Common myeloid progenitor, CD34-positive (primary cell): ENCODE measurements at regions not wholly inside any gene's neighbourhood (a gene's known extent, or its start where the extent isn't known, plus 50 kb on each side); places are given as distances from the start of the nearest gene placed in this dataset.
"Not testable (repeated sequence)": the region's sequence is repeated elsewhere in the genome, so short reads cannot be mapped to it uniquely, and the experiment has no call there.

Experiments
- CTCF ChIA-PET: fragments of 350-600 bp; sonication (Branson Sonifier 250); formaldehyde crosslinking; loops from one replicate; lab custom pipeline; 2021; ENCODE audit warnings: antibody characterized with exemption; lab: Charles Lee
- POLR2A ChIA-PET: fragments of 350-600 bp; sonication (Branson Sonifier 250); formaldehyde crosslinking; loops from one replicate; lab custom pipeline; 2021; ENCODE audit warnings: antibody characterized with exemption; lab: Charles Lee
- DNase-seq, 3 donors: peaks; one replicate each; pipeline versions ENCODE4 v3.0.0 to v3.0.0-alpha.2; 2013
- H3K27ac ChIP-seq, 2 experiments: 1 replicate in 1 of 2; 2 replicates in 1 of 2; pipeline ENCODE4 v1.7.0; 2013; ENCODE audit warnings: inconsistent platforms in 2 of 2, low read length in 2 of 2, mild to moderate bottlenecking in 2 of 2, low read depth in 1 of 2, moderate library complexity in 1 of 2; ENCODE audit not compliant: severe bottlenecking in 2 of 2, insufficient read depth in 1 of 2, poor library complexity in 1 of 2
- H3K27me3 ChIP-seq, 5 experiments: replicated peaks in 2 of 5; 1 replicate in 3 of 5; 2 replicates in 2 of 5; pipeline versions ENCODE4 v1.6.1 to v1.7.0; 2013; ENCODE audit warnings: low read length in 4 of 5, mild to moderate bottlenecking in 2 of 5, moderate library complexity in 2 of 5, inconsistent platforms in 1 of 5; ENCODE audit not compliant: insufficient read depth in 5 of 5, control insufficient read depth in 4 of 5
- H3K36me3 ChIP-seq, 4 experiments: 1 replicate in 2 of 4; 2 replicates in 2 of 4; pipeline versions ENCODE4 v1.6.1 to v1.7.0; 2013; ENCODE audit warnings: low read length in 3 of 4, control low read depth in 1 of 4, mild to moderate bottlenecking in 1 of 4; ENCODE audit not compliant: control insufficient read depth in 4 of 4, insufficient read depth in 4 of 4
- H3K4me1 ChIP-seq, 4 experiments: 1 replicate in 3 of 4; 2 replicates in 1 of 4; pipeline versions ENCODE4 v1.6.1 to v1.7.1; 2013; ENCODE audit warnings: low read length in 3 of 4, mild to moderate bottlenecking in 3 of 4, control low read depth in 1 of 4, inconsistent platforms in 1 of 4, moderate library complexity in 1 of 4; ENCODE audit not compliant: control insufficient read depth in 4 of 4, insufficient read depth in 4 of 4; ENCODE audit errors: control extremely low read depth in 1 of 4
- H3K4me3 ChIP-seq, 7 experiments: 1 replicate in 4 of 7; 2 replicates in 3 of 7; pipeline versions ENCODE4 v1.5.1 to v1.7.0; 2013; ENCODE audit warnings: mild to moderate bottlenecking in 7 of 7, low read length in 6 of 7, moderate library complexity in 6 of 7, inconsistent platforms in 2 of 7, low read depth in 2 of 7, control low read depth in 1 of 7; ENCODE audit not compliant: insufficient read depth in 4 of 7, control insufficient read depth in 1 of 7; ENCODE audit errors: extremely low read depth in 1 of 7
- H3K9me3 ChIP-seq, 5 experiments: 1 replicate in 4 of 5; 2 replicates in 1 of 5; pipeline versions ENCODE4 v1.6.1 to v1.7.1; 2013; ENCODE audit warnings: low read length in 4 of 5, mild to moderate bottlenecking in 2 of 5, inconsistent platforms in 1 of 5, low read depth in 1 of 5, moderate library complexity in 1 of 5; ENCODE audit not compliant: control insufficient read depth in 4 of 5, insufficient read depth in 2 of 5; ENCODE audit errors: control extremely low read depth in 1 of 5
- WGBS: methylation state at CpG from one replicate; pipeline ENCODE4 v1.1.5; 2013; ENCODE audit not compliant: insufficient coverage; 5-methylcytosine and 5-hydroxymethylcytosine counted together

GRCh38 chr7:110417611-110418010 is 673.3 kb upstream of the LRRN3 start:
- WGBS = 100% methylated on average over 1 of the region's 2 CpGs
- no peaks in the 10 kb centered on the region for H3K27me3 ChIP-seq
- H3K4me1 ChIP-seq = no peaks in the 10 kb centered on the region
- H3K36me3 ChIP-seq = no peaks in the 10 kb centered on the region
- CTCF ChIA-PET = no interaction called here
- DNase-seq = no peak
- no peak overlapping the region for H3K27ac ChIP-seq
- no peak overlapping the region for H3K4me3 ChIP-seq
- POLR2A ChIA-PET = no interaction called here
- H3K9me3 ChIP-seq = no peaks in the 10 kb centered on the region

GRCh38 chr7:110418659-110419280 is 672.2 kb upstream of the LRRN3 start:
- H3K4me1 ChIP-seq = no peaks in the 10 kb centered on the region
- H3K4me3 ChIP-seq = no peak overlapping the region
- H3K9me3 ChIP-seq = no peaks in the 10 kb centered on the region
- ChIA-PET CTCF (no interaction called here), POLR2A (no interaction called here)
- 100% methylated on average over 1 of the region's 2 CpGs for WGBS
- H3K36me3 ChIP-seq = no peaks in the 10 kb centered on the region
- H3K27me3 ChIP-seq = no peaks in the 10 kb centered on the region
- H3K27ac ChIP-seq = no peak overlapping the region
- DNase-seq = no peak

GRCh38 chr7:110420788-110421187 is 670.1 kb upstream of the LRRN3 start:
- CTCF ChIA-PET = no interaction called here

GRCh38 chr7:110421490-110422241 is 669.3 kb upstream of the LRRN3 start:
- WGBS = no CpG with 5 or more reads among the region's 5 CpGs
- POLR2A ChIA-PET = no interaction called here

More at GRCh38 chr7:110420788-110421187, 670.1 kb upstream of the LRRN3 start:
- POLR2A ChIA-PET = no interaction called here
- Histone ChIP-seq H3K36me3 (no peaks in the 10 kb centered on the region), H3K27ac (no peak overlapping the region), H3K4me1 (no peaks in the 10 kb centered on the region), H3K4me3 (no peak overlapping the region), H3K27me3 (no peaks in the 10 kb centered on the region), H3K9me3 (no peaks in the 10 kb centered on the region)
- DNase-seq = no peak
- WGBS = no CpG with 5 or more reads among the region's 1 CpG

GRCh38 chr7:110432061-110432553 is 658.8 kb upstream of the LRRN3 start:
- no peak overlapping the region for H3K27ac ChIP-seq
- no peak for DNase-seq
- H3K4me1 ChIP-seq = no peaks in the 10 kb centered on the region
- CTCF ChIA-PET = no interaction called here
- no peaks in the 10 kb centered on the region for H3K27me3 ChIP-seq
- no peaks in the 10 kb centered on the region for H3K9me3 ChIP-seq
- POLR2A ChIA-PET = no interaction called here
- 100% methylated on average over 1 of the region's 8 CpGs for WGBS
- H3K4me3 ChIP-seq = no peak overlapping the region
- no peaks in the 10 kb centered on the region for H3K36me3 ChIP-seq

More at GRCh38 chr7:110421490-110422241, 669.3 kb upstream of the LRRN3 start:
- Histone ChIP-seq H3K27me3 (no peaks in the 10 kb centered on the region), H3K36me3 (no peaks in the 10 kb centered on the region), H3K9me3 (no peaks in the 10 kb centered on the region), H3K27ac (no peak overlapping the region), H3K4me1 (no peaks in the 10 kb centered on the region), H3K4me3 (no peak overlapping the region)
- no peak for DNase-seq
- CTCF ChIA-PET = no interaction called here

- H3K4me1 ChIP-seq, H3K4me3 ChIP-seq, H3K9me3 ChIP-seq, CTCF ChIA-PET, H3K27me3 ChIP-seq, POLR2A ChIA-PET, H3K27ac ChIP-seq, H3K36me3 ChIP-seq, DNase-seq: not testable (repeated sequence)
- no CpG with 5 or more reads among the region's 2 CpGs for WGBS
Measured at GRCh38 chr7:110438926-110439325, 652.0 kb upstream of the LRRN3 start.

- DNase-seq = no peak
- Histone ChIP-seq H3K27ac (no peak overlapping the region), H3K9me3 (no peaks in the 10 kb centered on the region), H3K4me1 (no peaks in the 10 kb centered on the region), H3K36me3 (no peaks in the 10 kb centered on the region), H3K4me3 (no peak overlapping the region), H3K27me3 (no peaks in the 10 kb centered on the region)
- CTCF ChIA-PET = no interaction called here
- POLR2A ChIA-PET = no interaction called here
- WGBS = 70% methylated on average over 3 of the region's 4 CpGs
Measured at GRCh38 chr7:110442381-110442837, 648.5 kb upstream of the LRRN3 start.
